ENCODE measurements at regions not wholly inside any gene's neighbourhood (a gene's known extent, or its start where the extent isn't known, plus 50 kb on each side); places are given as distances from the start of the nearest gene placed in this dataset.

- H3K27ac Mint-ChIP-seq, result no peak overlapping the region
- intact Hi-C loops (cut with micrococcal nuclease), result no loop called here
- H3K4me3 Mint-ChIP-seq, result no peak overlapping the region
- no peaks in the 10 kb centered on the region for H3K27me3 Mint-ChIP-seq
- POLR2A ChIA-PET, result no interaction called here
- H3K36me3 Mint-ChIP-seq, result no peaks in the 10 kb centered on the region
- CTCF ChIA-PET, result no interaction called here
- peaks cover 8% of the 10 kb centered on the region for H3K9me3 Mint-ChIP-seq
- H3K4me1 Mint-ChIP-seq (ENCODE audit: low read depth), result no peaks in the 10 kb centered on the region
- no peak for DNase-seq
Measured at GRCh38 chr13:90201676-90202460, 1145.6 kb upstream of the MIR17HG start.

- POLR2A ChIA-PET, result no interaction called here
- no peaks in the 10 kb centered on the region for H3K27me3 Mint-ChIP-seq
- no peaks in the 10 kb centered on the region for H3K36me3 Mint-ChIP-seq
- H3K27ac Mint-ChIP-seq, result no peak overlapping the region
- H3K9me3 Mint-ChIP-seq, result peaks cover 17% of the 10 kb centered on the region
- CTCF ChIA-PET, result no interaction called here
- intact Hi-C loops (cut with micrococcal nuclease), result no loop called here
- no peaks in the 10 kb centered on the region for H3K4me1 Mint-ChIP-seq (ENCODE audit: low read depth)
- no peak overlapping the region for H3K4me3 Mint-ChIP-seq
- DNase-seq, result no peak
Measured at GRCh38 chr13:90205081-90205480, 1142.4 kb upstream of the MIR17HG start.

- DNase-seq, result no peak
- Mint-ChIP-seq H3K27ac (no peak overlapping the region), H3K4me3 (no peak overlapping the region), H3K27me3 (no peaks in the 10 kb centered on the region), H3K36me3 (no peaks in the 10 kb centered on the region), H3K9me3 (peaks cover 15% of the 10 kb centered on the region), H3K4me1 (ENCODE audit: low read depth) (no peaks in the 10 kb centered on the region)
- CTCF ChIA-PET, result no interaction called here
- POLR2A ChIA-PET, result no interaction called here
- intact Hi-C loops (cut with micrococcal nuclease), result no loop called here
Measured at GRCh38 chr13:90205911-90206310, 1141.6 kb upstream of the MIR17HG start.

GRCh38 chr13:90217275-90217674 lies 1130.2 kb upstream of the MIR17HG start:
- Mint-ChIP-seq H3K27me3 (no peaks in the 10 kb centered on the region), H3K36me3 (no peaks in the 10 kb centered on the region), H3K27ac (no peak overlapping the region), H3K4me3 (no peak overlapping the region), H3K4me1 (ENCODE audit: low read depth) (no peaks in the 10 kb centered on the region), H3K9me3 (peaks cover 6% of the 10 kb centered on the region)
- intact Hi-C loops (cut with micrococcal nuclease), result no loop called here
- no peak for DNase-seq
- CTCF ChIA-PET, result no interaction called here
- POLR2A ChIA-PET, result no interaction called here

GRCh38 chr13:90222758-90223157 lies 1124.7 kb upstream of the MIR17HG start:
- Mint-ChIP-seq H3K9me3 (peaks cover 2% of the 10 kb centered on the region), H3K36me3 (no peaks in the 10 kb centered on the region), H3K4me1 (ENCODE audit: low read depth) (no peaks in the 10 kb centered on the region), H3K27me3 (no peaks in the 10 kb centered on the region), H3K27ac (no peak overlapping the region), H3K4me3 (no peak overlapping the region)
- CTCF ChIA-PET, result no interaction called here
- POLR2A ChIA-PET, result no interaction called here
- intact Hi-C loops (cut with micrococcal nuclease), result no loop called here
- DNase-seq, result no peak

- Mint-ChIP-seq H3K27ac (no peak overlapping the region), H3K9me3 (peaks cover 12% of the 10 kb centered on the region), H3K36me3 (no peaks in the 10 kb centered on the region), H3K4me1 (ENCODE audit: low read depth) (no peaks in the 10 kb centered on the region), H3K27me3 (no peaks in the 10 kb centered on the region), H3K4me3 (no peak overlapping the region)
- DNase-seq, result no peak
- ChIA-PET POLR2A (no interaction called here), CTCF (no interaction called here)
- intact Hi-C loops (cut with micrococcal nuclease), result no loop called here
Measured at GRCh38 chr13:90230311-90230710, 1117.2 kb upstream of the MIR17HG start.

- no peaks in the 10 kb centered on the region for H3K36me3 Mint-ChIP-seq
- intact Hi-C loops (cut with micrococcal nuclease), result no loop called here
- H3K9me3 Mint-ChIP-seq, result peaks cover 12% of the 10 kb centered on the region
- H3K27me3 Mint-ChIP-seq, result no peaks in the 10 kb centered on the region
- CTCF ChIA-PET, result no interaction called here
- H3K27ac Mint-ChIP-seq, result no peak overlapping the region
- POLR2A ChIA-PET, result no interaction called here
- DNase-seq, result no peak
- H3K4me1 Mint-ChIP-seq (ENCODE audit: low read depth), result no peaks in the 10 kb centered on the region
- H3K4me3 Mint-ChIP-seq, result no peak overlapping the region
Measured at GRCh38 chr13:90232291-90232690, 1115.2 kb upstream of the MIR17HG start.

GRCh38 chr13:90233933-90234672 lies 1113.4 kb upstream of the MIR17HG start:
- peaks cover 9% of the 10 kb centered on the region for H3K9me3 Mint-ChIP-seq
- POLR2A ChIA-PET, result no interaction called here
- H3K36me3 Mint-ChIP-seq, result no peaks in the 10 kb centered on the region
- no peak overlapping the region for H3K4me3 Mint-ChIP-seq
- intact Hi-C loops (cut with micrococcal nuclease), result no loop called here
- no peak overlapping the region for H3K27ac Mint-ChIP-seq
- CTCF ChIA-PET, result no interaction called here
- DNase-seq, result no peak
- no peaks in the 10 kb centered on the region for H3K27me3 Mint-ChIP-seq
- H3K4me1 Mint-ChIP-seq (ENCODE audit: low read depth), result no peaks in the 10 kb centered on the region

GRCh38 chr13:90237852-90238251 lies 1109.6 kb upstream of the MIR17HG start:
- POLR2A ChIA-PET, result no interaction called here
- DNase-seq, result no peak
- Mint-ChIP-seq H3K4me3 (no peak overlapping the region), H3K27ac (no peak overlapping the region), H3K4me1 (ENCODE audit: low read depth) (no peaks in the 10 kb centered on the region), H3K36me3 (no peaks in the 10 kb centered on the region), H3K27me3 (no peaks in the 10 kb centered on the region), H3K9me3 (peaks cover 2% of the 10 kb centered on the region)
- intact Hi-C loops (cut with micrococcal nuclease), result no loop called here
- CTCF ChIA-PET, result no interaction called here

- Mint-ChIP-seq H3K9me3 (peaks cover 2% of the 10 kb centered on the region), H3K27ac (no peak overlapping the region), H3K4me1 (ENCODE audit: low read depth) (no peaks in the 10 kb centered on the region), H3K36me3 (no peaks in the 10 kb centered on the region), H3K4me3 (no peak overlapping the region), H3K27me3 (no peaks in the 10 kb centered on the region)
- ChIA-PET POLR2A (no interaction called here), CTCF (no interaction called here)
- DNase-seq, result no peak
- intact Hi-C loops (cut with micrococcal nuclease), result no loop called here
Measured at GRCh38 chr13:90238413-90238812, 1109.1 kb upstream of the MIR17HG start.

GRCh38 chr13:90239130-90239529 lies 1108.4 kb upstream of the MIR17HG start:
- no peaks in the 10 kb centered on the region for H3K4me1 Mint-ChIP-seq (ENCODE audit: low read depth)
- H3K36me3 Mint-ChIP-seq, result no peaks in the 10 kb centered on the region
- no peak overlapping the region for H3K4me3 Mint-ChIP-seq
- no peaks in the 10 kb centered on the region for H3K27me3 Mint-ChIP-seq
- intact Hi-C loops (cut with micrococcal nuclease), result no loop called here
- ChIA-PET CTCF (no interaction called here), POLR2A (no interaction called here)
- H3K27ac Mint-ChIP-seq, result no peak overlapping the region
- H3K9me3 Mint-ChIP-seq, result peaks cover 2% of the 10 kb centered on the region
- no peak for DNase-seq

- DNase-seq, result no peak
- Mint-ChIP-seq H3K4me1 (ENCODE audit: low read depth) (no peaks in the 10 kb centered on the region), H3K4me3 (no peak overlapping the region), H3K27ac (no peak overlapping the region), H3K36me3 (no peaks in the 10 kb centered on the region), H3K9me3 (peaks cover 10% of the 10 kb centered on the region), H3K27me3 (no peaks in the 10 kb centered on the region)
- intact Hi-C loops (cut with micrococcal nuclease), result no loop called here
- POLR2A ChIA-PET, result no interaction called here
- CTCF ChIA-PET, result no interaction called here
Measured at GRCh38 chr13:90246005-90246404, 1101.5 kb upstream of the MIR17HG start.

GRCh38 chr13:90246687-90247345 lies 1100.7 kb upstream of the MIR17HG start:
- H3K27me3 Mint-ChIP-seq, result no peaks in the 10 kb centered on the region
- H3K27ac Mint-ChIP-seq, result no peak overlapping the region
- peaks cover 12% of the 10 kb centered on the region for H3K9me3 Mint-ChIP-seq
- CTCF ChIA-PET, result no interaction called here
- intact Hi-C loops (cut with micrococcal nuclease), result no loop called here
- no peaks in the 10 kb centered on the region for H3K4me1 Mint-ChIP-seq (ENCODE audit: low read depth)
- no peak overlapping the region for H3K4me3 Mint-ChIP-seq
- POLR2A ChIA-PET, result no interaction called here
- no peaks in the 10 kb centered on the region for H3K36me3 Mint-ChIP-seq
- DNase-seq, result no peak
